GM12891 (cell line): ENCODE measurements at regions not wholly inside any gene's neighbourhood (a gene's known extent, or its start where the extent isn't known, plus 50 kb on each side); places are given as distances from the start of the nearest gene placed in this dataset.

Source experiments
- POLR2A ChIP-seq: IDR thresholded peaks from 2 replicates; pipeline ENCODE4 v1.6.1; 2011; ENCODE audit warnings: low read depth, low read length, control low read depth
- TAF1 ChIP-seq: IDR thresholded peaks from 2 replicates; pipeline ENCODE4 v1.6.1; 2011; ENCODE audit warnings: low read depth, low read length, control low read depth

- TF ChIP-seq POLR2A (no peak), TAF1 (no peak)
Measured at GRCh38 chr3:20865803-20866202, 679.8 kb upstream of the SGO1 start.
